ENCODE measurements at regions not wholly inside any gene's neighbourhood (a gene's known extent, or its start where the extent isn't known, plus 50 kb on each side); places are given as distances from the start of the nearest gene placed in this dataset.
"Not testable (repeated sequence)": the region's sequence is repeated elsewhere in the genome, so short reads cannot be mapped to it uniquely, and the experiment has no call there.

DNA sequence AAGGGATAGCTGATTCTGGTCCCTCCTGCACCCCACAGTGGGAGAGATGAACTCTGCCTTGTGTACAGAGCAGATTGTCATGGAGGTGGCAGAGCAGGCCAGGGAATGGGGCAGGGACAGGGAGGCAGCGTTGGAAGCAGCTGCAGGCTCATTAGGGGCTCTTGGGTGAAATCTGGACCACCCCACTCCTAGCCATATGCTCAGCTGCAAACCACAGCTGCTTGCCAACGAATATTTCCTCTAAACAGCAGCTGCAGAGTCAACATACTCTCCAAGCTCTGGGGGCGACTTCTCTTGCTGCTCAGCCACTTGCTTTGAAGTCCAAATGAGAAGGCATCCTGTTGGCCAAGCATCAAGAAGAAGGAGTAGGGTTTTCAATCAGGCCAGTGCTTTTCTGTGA, 302.3 kb upstream of the AUTS2 start:
- no peak overlapping the region for H3K27ac ChIP-seq (ENCODE audit: low read depth, low read length)
- H3K9ac ChIP-seq (ENCODE audit: low read depth in 1 of 2, low read length in 2 of 2), result no peak overlapping the region
- no peak overlapping the region for H3K4me3 ChIP-seq (ENCODE audit: low read depth in 1 of 2, low read length in 2 of 2)
- H3K4me1 ChIP-seq (ENCODE audit: control insufficient read depth in 1 of 2, insufficient read depth in 2 of 2, low read length in 2 of 2), result no peaks in the 10 kb centered on the region
- no peaks in the 10 kb centered on the region for H3K36me3 ChIP-seq (ENCODE audit: control insufficient read depth in 1 of 2, insufficient read depth in 2 of 2, low read length in 2 of 2)
- H3K9me3 ChIP-seq (ENCODE audit: control insufficient read depth in 1 of 2, low read length in 2 of 2), result no peaks in the 10 kb centered on the region
- no peaks in the 10 kb centered on the region for H3K27me3 ChIP-seq (ENCODE audit: control insufficient read depth in 1 of 2, insufficient read depth in 2 of 2, low read length in 2 of 2)

DNA sequence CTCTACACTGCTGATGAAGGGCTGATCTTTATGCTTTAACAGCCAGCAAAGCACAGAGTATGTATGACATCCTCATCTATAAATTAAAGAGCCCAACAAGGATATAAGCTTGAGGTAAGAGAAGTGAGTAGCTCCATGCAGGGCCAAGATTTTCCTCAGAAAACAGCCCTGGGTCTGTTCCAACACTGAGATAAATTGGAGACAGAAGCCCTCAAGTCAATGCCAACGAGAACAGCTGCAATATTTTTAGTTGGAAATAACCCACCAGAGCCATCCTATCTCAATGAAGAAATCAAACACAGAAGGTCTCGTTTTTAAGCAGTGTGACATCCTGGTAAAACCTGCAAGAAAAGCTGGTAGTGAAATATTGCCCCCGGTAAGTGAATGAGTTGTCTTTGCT, 297.0 kb upstream of the AUTS2 start:
- H3K27ac ChIP-seq (ENCODE audit: low read depth, low read length), result no peak overlapping the region
- H3K4me3 ChIP-seq (ENCODE audit: low read depth in 1 of 2, low read length in 2 of 2), result no peak overlapping the region
- H3K9ac ChIP-seq (ENCODE audit: low read depth in 1 of 2, low read length in 2 of 2), result no peak overlapping the region

DNA sequence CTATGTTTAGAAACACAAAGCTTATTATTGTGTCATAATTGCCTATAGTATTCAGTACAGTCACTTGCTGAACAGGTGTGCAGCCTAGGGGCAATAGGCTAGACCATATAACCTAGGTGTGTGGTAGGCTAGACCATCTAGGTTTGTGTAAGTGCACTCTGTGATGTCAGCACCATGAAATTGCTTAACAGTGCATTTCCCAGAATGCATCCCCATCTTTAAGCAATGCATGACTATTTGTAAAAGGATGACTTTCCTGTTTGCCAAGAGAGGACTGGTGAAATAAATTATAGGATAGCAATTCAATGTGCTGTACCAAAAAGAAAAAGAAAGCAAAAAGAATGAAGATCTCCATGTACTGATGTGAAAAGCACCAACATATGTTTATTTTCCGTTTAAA, 288.7 kb upstream of the AUTS2 start:
- no peak overlapping the region for H3K9ac ChIP-seq (ENCODE audit: low read depth in 1 of 2, low read length in 2 of 2)
- H3K36me3 ChIP-seq (ENCODE audit: control insufficient read depth in 1 of 2, insufficient read depth in 2 of 2, low read length in 2 of 2), result no peaks in the 10 kb centered on the region
- no peaks in the 10 kb centered on the region for H3K27me3 ChIP-seq (ENCODE audit: control insufficient read depth in 1 of 2, insufficient read depth in 2 of 2, low read length in 2 of 2)
- no peaks in the 10 kb centered on the region for H3K4me1 ChIP-seq (ENCODE audit: control insufficient read depth in 1 of 2, insufficient read depth in 2 of 2, low read length in 2 of 2)
- H3K9me3 ChIP-seq (ENCODE audit: control insufficient read depth in 1 of 2, low read length in 2 of 2), result no peaks in the 10 kb centered on the region
- no peak overlapping the region for H3K4me3 ChIP-seq (ENCODE audit: low read depth in 1 of 2, low read length in 2 of 2)
- H3K27ac ChIP-seq (ENCODE audit: low read depth, low read length), result no peak overlapping the region

More for the DNA sequence above, 297.0 kb upstream of the AUTS2 start:
- Histone ChIP-seq H3K4me1 (ENCODE audit: control insufficient read depth in 1 of 2, insufficient read depth in 2 of 2, low read length in 2 of 2) (no peaks in the 10 kb centered on the region), H3K27me3 (ENCODE audit: control insufficient read depth in 1 of 2, insufficient read depth in 2 of 2, low read length in 2 of 2) (no peaks in the 10 kb centered on the region), H3K9me3 (ENCODE audit: control insufficient read depth in 1 of 2, low read length in 2 of 2) (no peaks in the 10 kb centered on the region), H3K36me3 (ENCODE audit: control insufficient read depth in 1 of 2, insufficient read depth in 2 of 2, low read length in 2 of 2) (no peaks in the 10 kb centered on the region)

DNA sequence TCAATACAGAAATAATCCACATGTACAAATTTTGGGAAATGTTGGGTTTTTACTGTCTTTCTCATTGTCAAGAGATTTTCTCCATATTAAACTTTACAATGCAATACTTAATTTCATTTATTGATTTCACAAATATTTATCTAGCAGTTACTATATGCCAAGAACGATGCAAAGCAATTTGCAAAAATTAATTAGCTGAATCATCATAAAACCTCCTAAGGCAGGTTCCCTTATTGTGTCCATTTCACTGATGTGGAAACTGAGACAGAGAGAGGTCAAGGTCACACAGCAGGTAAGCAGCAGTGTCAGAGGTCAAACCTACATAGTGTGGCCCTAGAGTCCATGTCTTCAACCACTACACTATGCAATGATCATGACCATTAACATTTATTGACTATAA, 286.8 kb upstream of the AUTS2 start:
- H3K9me3 ChIP-seq (ENCODE audit: control insufficient read depth in 1 of 2, low read length in 2 of 2), result no peaks in the 10 kb centered on the region
- no peak overlapping the region for H3K4me3 ChIP-seq (ENCODE audit: low read depth in 1 of 2, low read length in 2 of 2)
- no peak overlapping the region for H3K27ac ChIP-seq (ENCODE audit: low read depth, low read length)
- H3K4me1 ChIP-seq (ENCODE audit: control insufficient read depth in 1 of 2, insufficient read depth in 2 of 2, low read length in 2 of 2), result no peaks in the 10 kb centered on the region
- no peaks in the 10 kb centered on the region for H3K36me3 ChIP-seq (ENCODE audit: control insufficient read depth in 1 of 2, insufficient read depth in 2 of 2, low read length in 2 of 2)
- H3K9ac ChIP-seq (ENCODE audit: low read depth in 1 of 2, low read length in 2 of 2), result no peak overlapping the region
- no peaks in the 10 kb centered on the region for H3K27me3 ChIP-seq (ENCODE audit: control insufficient read depth in 1 of 2, insufficient read depth in 2 of 2, low read length in 2 of 2)

DNA sequence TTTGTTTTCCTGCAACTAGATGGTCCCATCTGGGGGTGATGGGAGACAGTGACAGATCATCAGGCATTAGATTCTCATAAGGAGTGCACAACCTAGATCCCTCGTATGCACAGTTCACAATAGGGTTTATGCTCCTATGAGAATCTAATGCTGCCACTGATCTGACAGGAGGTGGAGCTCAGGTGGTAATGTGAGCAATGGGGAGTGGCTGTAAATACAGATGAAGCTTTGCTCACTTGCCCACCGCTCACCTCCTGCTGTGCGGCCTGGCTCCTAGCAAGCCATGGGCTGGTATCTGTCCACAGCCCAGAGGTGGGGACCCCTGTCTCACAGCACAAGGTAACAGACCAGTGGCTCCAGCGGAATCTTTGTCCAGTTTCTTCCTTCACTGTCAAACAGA, 284.4 kb upstream of the AUTS2 start:
- H3K4me1 ChIP-seq (ENCODE audit: control insufficient read depth in 1 of 2, insufficient read depth in 2 of 2, low read length in 2 of 2); H3K9ac ChIP-seq (ENCODE audit: low read depth in 1 of 2, low read length in 2 of 2); H3K4me3 ChIP-seq (ENCODE audit: low read depth in 1 of 2, low read length in 2 of 2); H3K27ac ChIP-seq (ENCODE audit: low read depth, low read length); H3K27me3 ChIP-seq (ENCODE audit: control insufficient read depth in 1 of 2, insufficient read depth in 2 of 2, low read length in 2 of 2); H3K36me3 ChIP-seq (ENCODE audit: control insufficient read depth in 1 of 2, insufficient read depth in 2 of 2, low read length in 2 of 2); H3K9me3 ChIP-seq (ENCODE audit: control insufficient read depth in 1 of 2, low read length in 2 of 2): not testable (repeated sequence)

DNA sequence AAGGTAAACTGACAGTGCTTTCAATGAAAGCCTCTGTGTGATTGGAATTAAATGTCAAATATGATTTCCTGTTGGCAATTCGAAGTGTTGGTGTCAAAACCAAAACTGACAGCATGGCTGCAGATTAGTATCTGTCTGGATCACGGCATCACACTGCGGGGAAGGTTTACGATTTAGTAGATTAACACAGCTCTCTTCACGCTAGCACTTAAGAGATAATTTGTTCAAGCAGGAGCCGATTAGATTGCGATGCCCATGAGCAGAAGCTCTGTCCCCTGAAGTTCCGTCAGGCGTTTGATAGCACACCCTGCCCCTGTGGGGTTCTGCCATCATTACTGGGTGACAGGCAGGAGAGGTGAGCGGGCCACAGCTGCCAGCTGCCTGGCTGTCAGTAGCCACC, 279.5 kb upstream of the AUTS2 start:
- Histone ChIP-seq H3K36me3 (ENCODE audit: control insufficient read depth in 1 of 2, insufficient read depth in 2 of 2, low read length in 2 of 2) (no peaks in the 10 kb centered on the region), H3K27ac (ENCODE audit: low read depth, low read length) (no peak overlapping the region), H3K4me3 (ENCODE audit: low read depth in 1 of 2, low read length in 2 of 2) (no peak overlapping the region), H3K9me3 (ENCODE audit: control insufficient read depth in 1 of 2, low read length in 2 of 2) (no peaks in the 10 kb centered on the region), H3K4me1 (ENCODE audit: control insufficient read depth in 1 of 2, insufficient read depth in 2 of 2, low read length in 2 of 2) (no peaks in the 10 kb centered on the region), H3K9ac (ENCODE audit: low read depth in 1 of 2, low read length in 2 of 2) (no peak overlapping the region), H3K27me3 (ENCODE audit: control insufficient read depth in 1 of 2, insufficient read depth in 2 of 2, low read length in 2 of 2) (no peaks in the 10 kb centered on the region)

DNA sequence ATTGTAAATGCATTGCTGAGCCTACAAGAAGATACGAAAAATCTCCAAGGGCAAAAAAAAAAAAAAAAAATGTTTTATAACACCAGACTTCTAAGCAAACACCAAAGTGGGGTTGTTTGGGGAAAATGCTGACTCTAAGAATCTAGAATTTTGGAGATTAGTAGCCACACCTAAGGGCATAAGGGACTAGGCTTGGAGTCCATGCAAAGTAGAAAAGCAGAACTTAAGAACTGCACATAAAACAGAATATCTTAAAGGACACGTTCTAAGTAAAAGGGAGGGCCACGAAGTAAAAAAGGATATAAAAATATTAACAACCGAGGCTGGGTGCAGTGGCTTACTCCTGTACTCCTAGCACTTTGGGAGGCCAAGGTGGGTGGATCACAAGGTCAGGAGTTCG, 269.8 kb upstream of the AUTS2 start:
- Histone ChIP-seq H3K9me3 (ENCODE audit: control insufficient read depth in 1 of 2, low read length in 2 of 2) (no peaks in the 10 kb centered on the region), H3K4me3 (ENCODE audit: low read depth in 1 of 2, low read length in 2 of 2) (no peak overlapping the region), H3K4me1 (ENCODE audit: control insufficient read depth in 1 of 2, insufficient read depth in 2 of 2, low read length in 2 of 2) (no peaks in the 10 kb centered on the region), H3K27ac (ENCODE audit: low read depth, low read length) (no peak overlapping the region), H3K9ac (ENCODE audit: low read depth in 1 of 2, low read length in 2 of 2) (no peak overlapping the region), H3K27me3 (ENCODE audit: control insufficient read depth in 1 of 2, insufficient read depth in 2 of 2, low read length in 2 of 2) (no peaks in the 10 kb centered on the region), H3K36me3 (ENCODE audit: control insufficient read depth in 1 of 2, insufficient read depth in 2 of 2, low read length in 2 of 2) (no peaks in the 10 kb centered on the region)

DNA sequence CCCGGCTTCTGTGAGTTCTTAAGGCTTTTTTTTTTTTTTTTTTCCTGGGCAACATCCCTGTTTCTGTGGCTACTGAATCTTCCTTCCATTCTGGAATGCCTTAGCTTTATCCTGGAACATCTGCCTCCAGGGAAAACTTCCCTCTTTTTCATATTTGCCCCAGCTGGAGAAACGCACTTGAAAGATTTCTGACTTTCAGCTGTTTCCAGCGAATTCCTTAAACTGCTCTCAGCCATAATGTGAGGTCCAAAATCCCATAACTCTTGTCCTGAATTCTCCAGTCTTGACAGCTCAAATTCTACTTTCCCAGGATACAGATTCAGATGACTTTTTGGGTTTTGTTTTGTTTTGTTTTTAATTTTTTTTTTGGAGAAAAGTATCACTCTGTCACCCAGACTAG, 263.6 kb upstream of the AUTS2 start:
- H3K36me3 ChIP-seq (ENCODE audit: control insufficient read depth in 1 of 2, insufficient read depth in 2 of 2, low read length in 2 of 2), result no peaks in the 10 kb centered on the region
- no peak overlapping the region for H3K27ac ChIP-seq (ENCODE audit: low read depth, low read length)
- H3K27me3 ChIP-seq (ENCODE audit: control insufficient read depth in 1 of 2, insufficient read depth in 2 of 2, low read length in 2 of 2), result no peaks in the 10 kb centered on the region
- H3K4me3 ChIP-seq (ENCODE audit: low read depth in 1 of 2, low read length in 2 of 2), result no peak overlapping the region
- H3K9ac ChIP-seq (ENCODE audit: low read depth in 1 of 2, low read length in 2 of 2), result no peak overlapping the region
- no peaks in the 10 kb centered on the region for H3K4me1 ChIP-seq (ENCODE audit: control insufficient read depth in 1 of 2, insufficient read depth in 2 of 2, low read length in 2 of 2)
- H3K9me3 ChIP-seq (ENCODE audit: control insufficient read depth in 1 of 2, low read length in 2 of 2), result no peaks in the 10 kb centered on the region

DNA sequence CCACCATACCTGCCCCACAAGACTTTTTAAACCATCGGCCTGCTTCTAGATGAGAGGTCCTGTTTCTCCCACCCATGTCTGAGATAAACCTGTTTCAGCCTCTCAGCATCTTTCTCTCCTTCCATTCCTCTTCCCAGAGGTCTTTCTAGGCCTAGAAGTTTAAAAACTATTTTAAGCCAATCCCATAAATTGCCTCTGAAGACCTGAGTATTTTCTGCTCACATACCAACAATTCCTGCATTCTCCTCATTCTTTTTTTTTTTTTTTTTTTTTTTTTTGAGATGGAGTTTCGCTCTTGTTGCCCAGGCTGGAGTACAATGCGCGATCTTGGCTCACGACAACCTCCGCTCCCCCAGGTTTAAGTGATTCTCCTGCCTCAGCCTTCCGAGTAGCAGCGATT, 262.9 kb upstream of the AUTS2 start:
- no peaks in the 10 kb centered on the region for H3K4me1 ChIP-seq (ENCODE audit: control insufficient read depth in 1 of 2, insufficient read depth in 2 of 2, low read length in 2 of 2)
- H3K27ac ChIP-seq (ENCODE audit: low read depth, low read length), result no peak overlapping the region

DNA sequence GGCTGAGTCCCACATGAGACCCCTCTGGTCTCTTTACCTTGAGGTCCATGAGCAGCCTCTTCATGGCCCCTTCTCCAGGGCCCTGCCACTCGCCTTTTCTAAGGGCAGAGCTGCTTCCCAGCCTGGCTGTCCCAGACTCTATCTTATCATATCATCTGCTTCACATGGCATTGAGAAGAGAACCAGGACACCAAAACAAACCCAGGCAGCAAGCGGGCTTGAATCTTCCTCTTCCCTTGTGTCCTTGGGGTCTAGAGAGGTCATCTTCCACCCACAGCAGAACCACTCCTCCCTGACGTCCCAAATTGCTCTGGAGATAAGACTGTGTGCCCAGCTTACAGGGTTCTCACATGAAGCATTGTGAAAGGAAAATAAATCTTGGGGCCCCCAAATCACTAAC, 261.3 kb upstream of the AUTS2 start:
- Histone ChIP-seq H3K4me1 (ENCODE audit: control insufficient read depth in 1 of 2, insufficient read depth in 2 of 2, low read length in 2 of 2) (no peaks in the 10 kb centered on the region), H3K27me3 (ENCODE audit: control insufficient read depth in 1 of 2, insufficient read depth in 2 of 2, low read length in 2 of 2) (no peaks in the 10 kb centered on the region), H3K4me3 (ENCODE audit: low read depth in 1 of 2, low read length in 2 of 2) (no peak overlapping the region), H3K9me3 (ENCODE audit: control insufficient read depth in 1 of 2, low read length in 2 of 2) (no peaks in the 10 kb centered on the region), H3K36me3 (ENCODE audit: control insufficient read depth in 1 of 2, insufficient read depth in 2 of 2, low read length in 2 of 2) (no peaks in the 10 kb centered on the region), H3K27ac (ENCODE audit: low read depth, low read length) (no peak overlapping the region), H3K9ac (ENCODE audit: low read depth in 1 of 2, low read length in 2 of 2) (no peak overlapping the region)

More for the DNA sequence above, 262.9 kb upstream of the AUTS2 start:
- no peaks in the 10 kb centered on the region for H3K36me3 ChIP-seq (ENCODE audit: control insufficient read depth in 1 of 2, insufficient read depth in 2 of 2, low read length in 2 of 2)
- H3K4me3 ChIP-seq (ENCODE audit: low read depth in 1 of 2, low read length in 2 of 2), result no peak overlapping the region
- H3K9ac ChIP-seq (ENCODE audit: low read depth in 1 of 2, low read length in 2 of 2), result no peak overlapping the region
- H3K27me3 ChIP-seq (ENCODE audit: control insufficient read depth in 1 of 2, insufficient read depth in 2 of 2, low read length in 2 of 2), result no peaks in the 10 kb centered on the region
- no peaks in the 10 kb centered on the region for H3K9me3 ChIP-seq (ENCODE audit: control insufficient read depth in 1 of 2, low read length in 2 of 2)

DNA sequence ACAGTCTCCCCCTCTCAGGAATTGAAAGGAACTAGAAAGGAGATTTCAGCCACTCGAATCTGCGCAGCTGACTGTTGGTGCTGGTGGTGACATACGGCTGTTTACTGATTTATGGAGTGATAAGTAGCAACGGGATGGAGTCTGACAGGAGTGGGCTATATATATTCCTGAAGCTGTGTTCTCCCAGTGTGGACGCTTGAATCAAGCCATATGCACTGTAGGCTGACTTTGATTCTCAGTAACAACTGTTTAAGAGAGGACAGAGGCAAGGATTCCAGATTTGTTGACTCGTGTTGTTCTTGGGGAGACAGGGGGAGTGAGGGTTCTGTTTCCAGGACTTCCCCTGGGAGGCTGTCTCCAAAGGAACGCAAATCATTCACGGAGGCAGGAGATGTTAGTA, 260.1 kb upstream of the AUTS2 start:
- H3K36me3 ChIP-seq (ENCODE audit: control insufficient read depth in 1 of 2, insufficient read depth in 2 of 2, low read length in 2 of 2), result no peaks in the 10 kb centered on the region
- H3K27me3 ChIP-seq (ENCODE audit: control insufficient read depth in 1 of 2, insufficient read depth in 2 of 2, low read length in 2 of 2), result no peaks in the 10 kb centered on the region
- no peak overlapping the region for H3K9ac ChIP-seq (ENCODE audit: low read depth in 1 of 2, low read length in 2 of 2)
- no peak overlapping the region for H3K4me3 ChIP-seq (ENCODE audit: low read depth in 1 of 2, low read length in 2 of 2)
- H3K27ac ChIP-seq (ENCODE audit: low read depth, low read length), result no peak overlapping the region
- H3K4me1 ChIP-seq (ENCODE audit: control insufficient read depth in 1 of 2, insufficient read depth in 2 of 2, low read length in 2 of 2), result no peaks in the 10 kb centered on the region
- no peaks in the 10 kb centered on the region for H3K9me3 ChIP-seq (ENCODE audit: control insufficient read depth in 1 of 2, low read length in 2 of 2)
